Islet of Langerhans (tissue), 1 donor: ENCODE measurements at regions not wholly inside any gene's neighbourhood (a gene's known extent, or its start where the extent isn't known, plus 50 kb on each side); places are given as distances from the start of the nearest gene placed in this dataset.
A peak's percentile ranks its signal among the peaks of the same experiment; 100 is the strongest.
"Not testable (repeated sequence)": the region's sequence is repeated elsewhere in the genome, so short reads cannot be mapped to it uniquely, and the experiment has no call there.

Source experiments
- FAIRE-seq: peaks from one replicate; lab custom pipeline; 2011; peaks lifted over from hg19 to GRCh38; lab: Jason Lieb, UNC

DNA sequence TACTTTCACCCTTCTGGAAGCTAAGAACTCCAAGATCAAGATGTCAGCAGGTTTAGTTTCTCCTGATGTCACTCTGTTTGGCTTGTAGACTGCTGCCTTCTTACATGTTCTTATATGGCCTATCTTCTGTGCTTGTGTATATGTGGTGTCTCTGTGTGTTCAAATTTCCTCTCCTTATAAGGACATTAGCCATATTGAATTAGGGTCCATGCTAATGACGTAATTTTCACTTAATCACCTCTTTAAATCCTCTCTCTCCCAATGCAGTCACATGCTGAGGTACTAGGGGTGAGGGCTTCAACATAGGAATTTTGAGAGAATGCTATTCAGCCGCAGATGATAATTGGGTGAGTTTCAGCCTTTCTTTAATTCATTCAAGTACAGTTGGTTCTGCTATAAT lies 458.3 kb upstream of the SYT4 start:
- FAIRE-seq: no peak

- no peak for FAIRE-seq
Measured at GRCh38 chr18:43744960-43745745, 467.9 kb upstream of the SYT4 start.

- FAIRE-seq: no peak
Measured at GRCh38 chr18:43751203-43751602, 473.9 kb upstream of the SYT4 start.

DNA sequence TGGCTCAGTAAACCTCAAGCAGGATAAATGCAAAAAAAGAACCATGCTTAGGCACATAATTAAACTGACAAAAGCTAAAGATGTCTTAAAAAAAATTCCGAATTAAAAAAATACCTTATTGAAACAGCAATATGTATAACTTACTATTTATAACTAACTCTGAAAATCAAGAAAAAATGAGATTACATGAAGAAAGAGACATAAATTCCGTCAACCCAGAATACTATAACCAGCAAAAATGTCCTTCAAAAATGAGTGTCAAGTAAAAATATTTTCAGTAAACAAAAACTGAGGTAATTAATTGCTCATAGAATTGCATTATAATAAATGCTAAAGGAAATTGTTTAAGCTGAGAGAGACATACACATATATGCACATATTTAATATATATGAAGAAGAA lies 474.5 kb upstream of the SYT4 start:
- no peak for FAIRE-seq

DNA sequence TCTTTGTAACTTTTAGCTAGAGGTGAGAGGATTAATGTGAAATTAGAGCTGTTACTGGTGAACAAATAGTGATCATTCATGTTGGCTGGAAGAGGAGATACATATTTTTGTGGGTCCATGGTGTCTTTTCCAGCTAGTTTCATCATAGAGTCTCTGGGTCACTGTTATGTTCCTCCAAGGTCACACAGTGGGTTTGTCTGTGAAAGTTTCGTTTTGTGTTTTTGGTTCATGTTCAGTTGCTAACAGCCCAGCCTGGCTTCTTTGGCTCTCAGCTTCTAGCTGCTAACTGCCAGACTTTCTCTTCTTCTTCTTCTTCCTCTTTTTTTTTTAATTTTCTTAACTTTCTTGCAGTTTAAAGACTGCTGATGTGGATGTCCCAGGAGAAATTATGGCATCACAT lies 480.0 kb upstream of the SYT4 start:
- FAIRE-seq: no peak

GRCh38 chr18:43758734-43759133 lies 481.4 kb upstream of the SYT4 start:
- FAIRE-seq: no peak

- FAIRE-seq: no peak
Measured at GRCh38 chr18:43760010-43760409, 482.7 kb upstream of the SYT4 start.

DNA sequence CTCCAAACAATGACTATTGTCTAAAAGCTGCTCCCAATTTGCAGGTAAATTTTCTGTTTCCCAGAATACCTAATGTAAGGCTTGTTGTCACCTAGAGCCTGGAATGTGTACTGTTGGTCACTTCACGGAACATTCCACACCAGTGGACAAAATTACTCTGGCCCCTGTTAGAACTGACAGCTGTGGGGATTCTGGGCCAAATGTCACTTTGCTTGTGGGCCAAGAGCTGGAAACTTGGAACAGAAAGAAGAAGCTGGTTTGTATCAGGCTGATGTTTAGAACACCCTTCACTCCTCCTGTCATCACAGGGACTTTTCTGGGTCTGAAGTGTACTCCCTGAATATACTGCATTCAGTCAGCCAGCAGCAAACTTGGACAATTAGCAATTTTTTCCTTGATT lies 495.6 kb upstream of the SYT4 start:
- FAIRE-seq: no peak

GRCh38 chr18:43774497-43774896 lies 497.2 kb upstream of the SYT4 start:
- no peak for FAIRE-seq

DNA sequence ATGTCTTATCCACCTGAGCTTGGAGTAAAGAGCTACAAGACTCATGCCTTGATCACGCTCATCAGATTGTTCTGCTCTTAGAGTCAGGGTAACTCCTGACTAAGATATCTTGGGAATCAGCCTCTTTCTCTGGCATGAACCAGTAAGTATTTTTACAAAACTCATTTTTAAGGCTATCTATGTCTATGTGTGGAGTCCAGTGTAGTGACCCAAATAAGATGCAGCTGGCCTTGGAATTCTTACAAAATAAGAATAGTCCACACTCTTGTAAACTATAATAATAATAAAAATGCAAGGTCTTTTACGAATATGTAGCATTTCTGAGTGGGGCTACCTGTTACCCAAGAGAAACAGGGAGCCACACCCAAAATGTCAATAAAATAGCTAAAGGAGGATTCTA lies 498.3 kb upstream of the SYT4 start:
- FAIRE-seq: no peak

- no peak for FAIRE-seq
Measured at GRCh38 chr18:43776997-43777396, 499.7 kb upstream of the SYT4 start.

DNA sequence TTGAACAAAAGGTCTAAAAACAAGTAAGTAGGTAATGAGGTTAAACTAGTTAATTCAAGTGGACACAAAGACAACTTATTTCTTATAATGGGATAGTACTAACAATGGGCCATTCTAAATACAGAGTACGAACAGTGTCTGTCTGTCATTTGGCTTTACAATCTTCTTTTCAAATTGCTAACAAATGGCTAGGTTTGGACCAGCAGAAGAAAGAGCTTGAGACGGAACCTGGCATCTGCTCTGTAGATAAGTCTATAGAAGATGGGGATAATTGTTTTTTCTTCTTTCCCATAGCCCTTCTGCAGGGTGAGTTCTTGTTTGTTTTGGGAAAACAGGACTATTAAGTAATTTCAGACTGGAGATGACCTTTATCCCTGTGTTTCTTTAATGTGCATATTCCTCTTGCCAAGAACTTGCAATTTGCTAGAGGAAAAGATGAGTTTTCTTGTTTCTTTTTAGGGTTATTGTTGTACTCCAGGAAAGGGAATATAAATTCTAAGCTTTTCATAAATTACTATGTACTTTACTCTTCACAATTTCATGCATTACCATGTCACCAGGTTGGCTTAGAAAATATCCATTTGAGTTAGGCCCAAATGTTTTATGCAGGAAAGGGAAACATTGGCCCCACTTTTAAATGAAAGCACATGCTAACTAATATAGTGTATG lies 500.5 kb upstream of the SYT4 start:
- no peak for FAIRE-seq

DNA sequence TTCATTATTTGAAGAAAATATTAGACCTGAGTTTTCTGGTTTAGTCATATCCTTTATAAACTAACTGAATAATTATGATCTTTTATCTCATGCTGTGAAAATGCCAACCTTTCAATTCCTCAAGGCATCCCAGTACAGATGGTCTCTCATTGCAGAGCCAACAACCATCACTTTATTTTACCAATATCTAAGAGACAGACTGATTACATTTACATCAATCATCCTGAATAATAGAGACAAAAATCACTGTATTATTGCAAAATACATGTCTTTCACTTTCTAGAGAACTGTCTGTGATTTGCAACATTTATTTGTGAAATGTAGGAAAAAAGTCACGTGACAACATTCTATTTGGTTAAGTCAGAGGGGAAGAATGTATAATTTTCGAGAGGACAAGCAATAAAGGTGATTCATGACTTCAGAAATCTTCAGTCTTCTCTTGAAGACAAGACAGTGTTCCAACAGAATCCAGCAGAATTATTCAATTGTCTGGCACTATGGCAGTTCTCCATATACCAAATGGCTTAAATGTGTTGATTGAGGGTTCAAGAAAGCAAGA lies 503.6 kb upstream of the SYT4 start:
- FAIRE-seq: no peak

GRCh38 chr18:43785158-43785557 lies 507.9 kb upstream of the SYT4 start:
- no peak for FAIRE-seq

DNA sequence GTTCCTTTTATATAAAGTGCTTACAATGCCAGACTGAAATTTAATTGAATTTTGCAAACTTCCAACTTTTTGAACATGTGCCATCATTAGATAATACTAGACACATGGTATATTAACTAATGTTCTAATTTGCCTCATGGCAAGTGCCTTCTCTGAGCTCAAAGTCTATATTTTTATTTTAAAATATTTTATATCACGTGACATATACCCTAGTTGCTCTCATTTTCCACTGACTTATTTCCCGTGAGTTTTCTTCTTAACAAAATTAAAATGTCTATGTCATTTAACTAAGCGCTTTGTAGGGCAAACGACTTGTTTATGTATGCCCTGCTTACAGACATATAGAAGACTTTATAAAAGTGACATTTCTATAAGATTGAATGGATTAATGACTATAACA lies 509.6 kb upstream of the SYT4 start:
- FAIRE-seq: no peak

- FAIRE-seq: not testable (repeated sequence)
Measured at GRCh38 chr18:43787721-43788120, 510.4 kb upstream of the SYT4 start.

- peak; percentile 97 for FAIRE-seq
Measured at GRCh38 chr18:43789234-43790000, 512.1 kb upstream of the SYT4 start.

- no peak for FAIRE-seq
Measured at GRCh38 chr18:43793910-43794309, 516.6 kb upstream of the SYT4 start.

- FAIRE-seq: no peak
Measured at GRCh38 chr18:43794363-43794762, 517.1 kb upstream of the SYT4 start.

DNA sequence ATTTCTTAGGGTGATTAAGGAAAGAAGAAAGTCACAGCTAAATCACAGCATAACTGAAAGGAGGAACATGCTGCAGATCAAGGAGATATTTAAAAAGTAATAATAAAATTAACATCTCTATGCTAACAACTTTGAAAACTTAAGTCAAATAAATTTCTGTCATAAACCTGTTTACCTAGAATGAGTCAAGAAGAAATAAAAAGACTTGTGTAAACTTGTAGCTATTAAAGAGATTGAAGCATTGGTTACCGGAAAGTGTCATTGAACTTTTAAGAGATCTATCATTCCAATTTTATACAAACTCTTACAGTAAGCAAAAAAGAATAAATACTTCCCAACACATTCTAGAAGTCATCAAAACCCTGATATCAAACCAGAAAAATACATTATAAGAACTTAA lies 520.1 kb upstream of the SYT4 start:
- no peak for FAIRE-seq

GRCh38 chr18:43800584-43800983 lies 523.3 kb upstream of the SYT4 start:
- FAIRE-seq: no peak

DNA sequence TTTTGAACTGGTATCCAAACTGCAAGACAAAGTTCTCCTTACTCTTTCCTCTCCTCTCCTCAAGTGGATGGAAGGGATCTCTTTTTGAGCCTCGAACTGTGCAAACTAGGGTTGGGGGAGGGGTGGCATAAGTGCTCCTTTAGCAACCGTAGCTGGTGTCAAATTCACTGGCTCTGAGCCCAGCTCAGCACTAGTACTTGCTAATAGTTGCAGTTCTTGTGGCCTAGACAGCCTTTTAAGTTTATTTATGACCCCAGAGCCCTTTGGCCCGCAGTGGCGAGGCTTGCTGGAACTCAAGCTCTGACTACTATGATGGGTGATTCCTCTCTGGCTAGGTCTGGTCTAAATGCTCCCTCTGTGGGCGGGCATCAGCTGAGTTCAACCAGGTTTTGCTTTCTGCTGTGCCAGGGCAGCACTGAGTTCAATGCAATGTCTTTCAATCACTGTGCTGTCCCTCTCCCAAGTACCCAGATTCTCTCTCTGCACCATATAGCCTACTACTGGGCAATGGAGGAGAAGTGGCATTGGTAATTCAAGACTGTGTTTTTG lies 528.4 kb upstream of the SYT4 start:
- FAIRE-seq: no peak

DNA sequence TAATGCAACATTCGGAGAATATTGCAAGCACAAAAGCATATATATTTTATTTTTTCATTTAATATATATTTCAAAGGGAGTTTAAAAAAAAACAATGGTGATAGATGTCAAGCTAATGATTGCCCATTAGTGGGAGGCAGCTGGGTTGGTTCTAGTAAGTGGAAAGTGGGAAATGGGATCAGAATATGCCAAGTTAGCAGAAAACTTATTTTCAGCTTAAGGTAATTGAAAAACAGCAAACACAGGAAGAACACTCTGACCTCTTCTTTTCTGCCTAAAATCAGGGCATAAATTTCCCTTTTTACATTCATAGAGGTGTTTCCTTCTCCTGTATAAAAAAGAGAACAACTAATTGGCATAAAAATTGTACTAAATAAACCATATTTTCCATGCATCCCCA lies 535.3 kb upstream of the SYT4 start:
- FAIRE-seq: no peak
